Neuronal stem cell (in vitro differentiated cells): ENCODE measurements at regions not wholly inside any gene's neighbourhood (a gene's known extent, or its start where the extent isn't known, plus 50 kb on each side); places are given as distances from the start of the nearest gene placed in this dataset.

Source experiments
- DNase-seq: peaks from one replicate; pipeline ENCODE4 v3.0.0-alpha.2; 2013; ENCODE audit warnings: low spot score
- H2AFZ ChIP-seq: one replicate; pipeline ENCODE4 v1.6.1; 2013; ENCODE audit warnings: mild to moderate bottlenecking, low read length, inconsistent platforms
- H2AK5ac ChIP-seq: 2 replicates; pipeline ENCODE4 v1.6.1; 2013; ENCODE audit warnings: low read depth, mild to moderate bottlenecking, inconsistent platforms, low read length, moderate library complexity, mixed read lengths
- H2BK120ac ChIP-seq: 2 replicates; pipeline ENCODE4 v1.6.1; 2013; ENCODE audit warnings: low read depth, mild to moderate bottlenecking, inconsistent platforms, low read length, moderate library complexity, mixed read lengths
- H2BK12ac ChIP-seq: one replicate; pipeline ENCODE4 v1.6.1; 2013; ENCODE audit warnings: low read length, inconsistent platforms
- H2BK15ac ChIP-seq: 2 replicates; pipeline ENCODE4 v1.6.1; 2013; ENCODE audit warnings: mild to moderate bottlenecking, low read length, inconsistent platforms, mixed read lengths
- H2BK5ac ChIP-seq: one replicate; pipeline ENCODE4 v1.6.1; 2013; ENCODE audit warnings: inconsistent platforms, mild to moderate bottlenecking, low read length, moderate library complexity
- H3K14ac ChIP-seq: one replicate; pipeline ENCODE4 v1.6.1; 2013; ENCODE audit warnings: low read length, inconsistent platforms
- H3K18ac ChIP-seq: 2 replicates; pipeline ENCODE4 v1.6.1; 2013; ENCODE audit warnings: low read length, inconsistent platforms
- H3K23ac ChIP-seq: 2 replicates; pipeline ENCODE4 v1.6.1; 2013; ENCODE audit warnings: low read depth, mild to moderate bottlenecking, mixed read lengths, low read length, inconsistent platforms; ENCODE audit not compliant: poor library complexity
- H3K27ac ChIP-seq: replicated peaks from 3 replicates; pipeline ENCODE4 v1.5.1; 2013; ENCODE audit warnings: low read length, inconsistent platforms
- H3K27me3 ChIP-seq, 3 experiments: 2 replicates each; pipeline ENCODE4 v1.6.1; 2013; ENCODE audit warnings: low read length in 3 of 3, mild to moderate bottlenecking in 2 of 3, inconsistent platforms in 1 of 3, low read depth in 1 of 3, mixed read lengths in 1 of 3, moderate library complexity in 1 of 3; ENCODE audit not compliant: control insufficient read depth in 3 of 3, insufficient read depth in 3 of 3
- H3K36me3 ChIP-seq, 2 donors: replicated peaks in 1 of 2; 2 replicates each; pipeline ENCODE4 v1.6.1; 2013; ENCODE audit warnings: low read length in 2 of 2; ENCODE audit not compliant: control insufficient read depth in 2 of 2, insufficient read depth in 2 of 2
- H3K4ac ChIP-seq: 2 replicates; pipeline ENCODE4 v1.6.1; 2013; ENCODE audit warnings: inconsistent platforms, mild to moderate bottlenecking, low read length, moderate library complexity
- H3K4me1 ChIP-seq, 2 donors: 1 replicate in 1 of 2; 2 replicates in 1 of 2; pipeline ENCODE4 v1.6.1; 2013; ENCODE audit warnings: low read length in 2 of 2, low read depth in 1 of 2; ENCODE audit not compliant: control insufficient read depth in 2 of 2, insufficient read depth in 1 of 2
- H3K4me2 ChIP-seq: one replicate; pipeline ENCODE4 v1.6.1; 2013; ENCODE audit warnings: mild to moderate bottlenecking, low read length, inconsistent platforms; ENCODE audit not compliant: insufficient read depth, poor library complexity, severe bottlenecking
- H3K4me3 ChIP-seq, 2 donors: 2 replicates each; pipeline ENCODE4 v1.5.1; 2013; ENCODE audit warnings: low read length in 2 of 2, mild to moderate bottlenecking in 2 of 2, inconsistent platforms in 1 of 2, moderate library complexity in 1 of 2
- H3K79me1 ChIP-seq: one replicate; pipeline ENCODE4 v1.6.1; 2013; ENCODE audit warnings: low read depth, mild to moderate bottlenecking, inconsistent platforms, low read length, moderate library complexity
- H3K9ac ChIP-seq: one replicate; pipeline ENCODE4 v1.6.1; 2013; ENCODE audit warnings: mild to moderate bottlenecking, low read depth, low read length, inconsistent platforms; ENCODE audit not compliant: poor library complexity
- H3K9me3 ChIP-seq, 2 donors: replicated peaks in 1 of 2; 2 replicates each; pipeline versions ENCODE3 to v1.6.1; 2013; ENCODE audit warnings: low read length in 2 of 2, mild to moderate bottlenecking in 2 of 2, inconsistent platforms in 1 of 2, low read depth in 1 of 2, mixed read lengths in 1 of 2, moderate library complexity in 1 of 2; ENCODE audit not compliant: control insufficient read depth in 2 of 2, insufficient read depth in 1 of 2
- H4K8ac ChIP-seq: one replicate; pipeline ENCODE4 v1.6.1; 2013; ENCODE audit warnings: low read depth, mild to moderate bottlenecking, inconsistent platforms, low read length, moderate library complexity
- H4K91ac ChIP-seq: one replicate; pipeline ENCODE4 v1.6.1; 2013; ENCODE audit warnings: low read length, low read depth, mild to moderate bottlenecking, inconsistent platforms; ENCODE audit not compliant: poor library complexity
- WGBS, 2 donors: extraction: QIAGEN DNeasy Blood & Tissue Kit; methylation state at CpG; one replicate each; pipeline ENCODE4 v1.1.7; 2013; ENCODE audit warnings: missing lambda C conversion rate in 2 of 2, mixed read lengths in 1 of 2; ENCODE audit not compliant: insufficient read length in 2 of 2, insufficient replicate concordance in 1 of 2; ENCODE audit errors: extremely low coverage in 2 of 2; 5-methylcytosine and 5-hydroxymethylcytosine counted together

- peak overlapping the region; percentile 57 for H2AFZ ChIP-seq
- H3K18ac ChIP-seq: no peak overlapping the region
- no peak overlapping the region for H2BK12ac ChIP-seq
- no peak overlapping the region for H2AK5ac ChIP-seq
- H2BK5ac ChIP-seq: no peak overlapping the region
- no peak overlapping the region for H4K8ac ChIP-seq
- H3K27ac ChIP-seq: no peak overlapping the region
- no peak overlapping the region for H2BK120ac ChIP-seq
- H3K14ac ChIP-seq: no peak overlapping the region
- no peak overlapping the region for H4K91ac ChIP-seq
- H3K9me3 ChIP-seq: peaks cover 0 to 10% of the 10 kb centered on the region in 2 donors
- no peak overlapping the region for H3K23ac ChIP-seq
- no peak overlapping the region for H2BK15ac ChIP-seq
- no peaks in the 10 kb centered on the region for H3K79me1 ChIP-seq
- no peak for DNase-seq
- H3K9ac ChIP-seq: no peak overlapping the region
- no peak overlapping the region for H3K4me3 ChIP-seq
- no CpG with 5 or more reads among the region's 2 CpGs for WGBS, 2 donors
- no peaks in the 10 kb centered on the region for H3K27me3 ChIP-seq
- no peak overlapping the region for H3K4ac ChIP-seq
- no peaks in the 10 kb centered on the region for H3K36me3 ChIP-seq
- H3K4me1 ChIP-seq: peaks cover 21 to 48% of the 10 kb centered on the region in 2 donors
- H3K4me2 ChIP-seq: no peak overlapping the region
These were observed 1361.7 kb upstream of the CDH9 start for GRCh38 chr5:28400076-28400475.

DNA sequence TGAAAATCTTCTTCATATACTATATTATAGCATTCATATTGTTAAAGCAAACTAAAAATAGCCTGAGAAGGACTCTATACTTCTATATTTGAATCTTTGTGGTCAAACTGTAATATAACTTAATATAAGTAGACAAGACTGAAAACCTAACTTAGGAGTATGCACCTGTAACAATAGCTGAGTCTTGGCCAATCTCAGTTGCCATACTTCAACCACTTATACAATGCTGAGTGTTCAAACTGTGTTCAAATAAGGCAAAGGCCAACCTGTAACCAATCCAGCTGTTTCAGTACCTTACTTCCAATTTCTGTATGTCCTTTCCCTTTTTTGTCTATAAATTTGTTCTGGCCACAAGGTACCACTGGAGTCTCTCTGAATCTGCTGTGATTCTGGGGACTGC, 1360.8 kb upstream of the CDH9 start:
- Histone ChIP-seq H3K4ac (no peak overlapping the region), H3K27ac (no peak overlapping the region), H2BK5ac (no peak overlapping the region), H3K4me1 (peaks cover 14 to 40% of the 10 kb centered on the region in 2 donors), H3K4me2 (no peak overlapping the region), H3K23ac (no peak overlapping the region), H4K91ac (no peak overlapping the region), H3K9me3 (peaks cover 0 to 6% of the 10 kb centered on the region in 2 donors), H3K79me1 (no peaks in the 10 kb centered on the region), H2AK5ac (no peak overlapping the region), H3K9ac (no peak overlapping the region), H3K18ac (no peak overlapping the region), H3K36me3 (no peaks in the 10 kb centered on the region), H4K8ac (no peak overlapping the region), H2BK12ac (no peak overlapping the region), H3K4me3 (no peak overlapping the region), H3K27me3 (no peaks in the 10 kb centered on the region), H3K14ac (no peak overlapping the region), H2BK15ac (no peak overlapping the region), H2BK120ac (no peak overlapping the region), H2AFZ (no peak overlapping the region)
- DNase-seq: no peak

- WGBS, 2 donors: no CpG with 5 or more reads among the region's 3 CpGs
- no peak for DNase-seq
These were observed 1359.8 kb upstream of the CDH9 start for GRCh38 chr5:28398185-28398584.

DNA sequence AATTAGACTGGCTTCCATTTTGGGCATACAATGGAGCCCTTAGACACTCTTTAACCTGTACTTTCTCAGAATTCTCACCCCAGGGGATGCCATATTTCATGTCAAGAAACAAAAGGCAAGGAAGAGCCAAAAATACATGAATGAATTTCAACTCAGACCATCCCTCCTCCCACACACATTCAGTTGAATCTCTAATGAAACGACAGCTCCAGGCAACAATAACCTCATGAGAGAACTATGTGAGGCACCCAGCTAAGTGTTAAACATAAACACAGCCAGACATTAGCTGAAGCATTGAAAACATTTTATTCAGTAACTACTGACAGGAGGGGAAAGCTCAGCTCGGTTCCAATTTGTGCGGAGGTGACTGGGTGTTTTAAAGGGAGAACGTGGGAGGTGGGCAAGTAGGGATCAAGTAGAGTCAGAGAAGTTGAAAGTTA, 1359.1 kb upstream of the CDH9 start:
- Histone ChIP-seq H3K4me1 (peaks cover 8 to 31% of the 10 kb centered on the region in 2 donors), H3K4me3 (no peak overlapping the region), H3K79me1 (no peaks in the 10 kb centered on the region), H4K91ac (no peak overlapping the region), H2BK12ac (no peak overlapping the region), H3K18ac (no peak overlapping the region), H3K27ac (no peak overlapping the region), H3K4ac (no peak overlapping the region), H3K14ac (no peak overlapping the region), H3K9ac (no peak overlapping the region), H2BK5ac (no peak overlapping the region), H3K9me3 (peaks cover 0 to 8% of the 10 kb centered on the region in 2 donors), H3K23ac (no peak overlapping the region), H2AFZ (peak overlapping the region; percentile 3), H2BK120ac (no peak overlapping the region), H3K4me2 (no peak overlapping the region), H2BK15ac (no peak overlapping the region), H2AK5ac (no peak overlapping the region), H3K27me3 (no peaks in the 10 kb centered on the region), H3K36me3 (no peaks in the 10 kb centered on the region), H4K8ac (no peak overlapping the region)
- no CpG with 5 or more reads among the region's 4 CpGs for WGBS, 2 donors
- no peak for DNase-seq

More at GRCh38 chr5:28398185-28398584, 1359.8 kb upstream of the CDH9 start:
- H3K4me1 ChIP-seq: peaks cover 10 to 35% of the 10 kb centered on the region in 2 donors
- no peak overlapping the region for H2BK12ac ChIP-seq
- H3K18ac ChIP-seq: no peak overlapping the region
- no peak overlapping the region for H2BK120ac ChIP-seq
- H3K23ac ChIP-seq: no peak overlapping the region
- H3K4me2 ChIP-seq: no peak overlapping the region
- H2BK15ac ChIP-seq: no peak overlapping the region
- H2AFZ ChIP-seq: peak overlapping the region; percentile 3
- H2AK5ac ChIP-seq: no peak overlapping the region
- H3K4me3 ChIP-seq: no peak overlapping the region
- no peaks in the 10 kb centered on the region for H3K27me3 ChIP-seq
- no peak overlapping the region for H4K8ac ChIP-seq
- H3K14ac ChIP-seq: no peak overlapping the region
- H3K27ac ChIP-seq: no peak overlapping the region
- H4K91ac ChIP-seq: no peak overlapping the region
- H3K79me1 ChIP-seq: no peaks in the 10 kb centered on the region
- peaks cover 0 to 9% of the 10 kb centered on the region in 2 donors for H3K9me3 ChIP-seq
- H3K4ac ChIP-seq: no peak overlapping the region
- H3K9ac ChIP-seq: no peak overlapping the region
- no peaks in the 10 kb centered on the region for H3K36me3 ChIP-seq
- H2BK5ac ChIP-seq: no peak overlapping the region
